Karpas-422 (cell line): ENCODE measurements at regions not wholly inside any gene's neighbourhood (a gene's known extent, or its start where the extent isn't known, plus 50 kb on each side); places are given as distances from the start of the nearest gene placed in this dataset.

Experiments
- DNase-seq: peaks from one replicate; pipeline ENCODE4 v3.0.0-alpha.2; 2015
- H2AFZ ChIP-seq: fragments of 200-600 bp; sonication (generic); 2 replicates; pipeline ENCODE4 v1.6.1; 2014; ENCODE audit warnings: antibody characterized with exemption, low read length, mixed read lengths
- H3K27ac ChIP-seq: fragments of 200-600 bp; sonication (generic); 2 replicates; pipeline ENCODE4 v1.5.1; 2014; ENCODE audit warnings: mild to moderate bottlenecking, low read length, moderate library complexity
- H3K27me3 ChIP-seq: fragments of 200-600 bp; sonication (generic); 2 replicates; pipeline ENCODE4 v1.6.1; 2014; ENCODE audit warnings: low read length, mixed read lengths
- H3K36me3 ChIP-seq: fragments of 200-600 bp; sonication (generic); 2 replicates; pipeline ENCODE4 v1.6.1; 2014; ENCODE audit warnings: low read length, mixed read lengths; ENCODE audit not compliant: insufficient read depth
- H3K4me1 ChIP-seq: fragments of 200-600 bp; sonication (generic); 2 replicates; pipeline ENCODE4 v1.6.1; 2014; ENCODE audit warnings: mild to moderate bottlenecking, low read length, mixed read lengths
- H3K4me2 ChIP-seq: fragments of 200-600 bp; sonication (generic); 2 replicates; pipeline ENCODE4 v1.6.1; 2014; ENCODE audit warnings: low read length, low read depth, mild to moderate bottlenecking; ENCODE audit not compliant: poor library complexity, severe bottlenecking
- H3K4me3 ChIP-seq: fragments of 200-600 bp; sonication (generic); 2 replicates; pipeline ENCODE4 v1.5.1; 2014; ENCODE audit warnings: mild to moderate bottlenecking, antibody characterized with exemption, low read length, mixed read lengths
- H3K79me2 ChIP-seq: fragments of 200-600 bp; sonication (generic); 2 replicates; pipeline ENCODE4 v1.6.1; 2014; ENCODE audit warnings: mild to moderate bottlenecking, low read length, mixed read lengths
- H3K9ac ChIP-seq: fragments of 200-600 bp; sonication (generic); 2 replicates; pipeline ENCODE4 v1.6.0; 2014; ENCODE audit warnings: low read length
- H3K9me2 ChIP-seq: fragments of 200-600 bp; sonication (generic), shearing (Covaris generic); replicated peaks from 2 replicates; pipeline ENCODE4 v1.6.0; 2014; ENCODE audit warnings: mild to moderate bottlenecking, low read length, moderate library complexity; ENCODE audit not compliant: insufficient read depth
- H3K9me3 ChIP-seq: fragments of 300-700, 200-600 bp; sonication (generic); 2 replicates; pipeline ENCODE4 v1.6.1; 2014; ENCODE audit warnings: low read length, mixed read lengths
- H4K20me1 ChIP-seq: fragments of 200-600 bp; sonication (generic); 2 replicates; pipeline ENCODE4 v1.6.1; 2014; ENCODE audit warnings: mild to moderate bottlenecking, antibody characterized with exemption, low read length, low read depth; ENCODE audit not compliant: insufficient read depth

DNA sequence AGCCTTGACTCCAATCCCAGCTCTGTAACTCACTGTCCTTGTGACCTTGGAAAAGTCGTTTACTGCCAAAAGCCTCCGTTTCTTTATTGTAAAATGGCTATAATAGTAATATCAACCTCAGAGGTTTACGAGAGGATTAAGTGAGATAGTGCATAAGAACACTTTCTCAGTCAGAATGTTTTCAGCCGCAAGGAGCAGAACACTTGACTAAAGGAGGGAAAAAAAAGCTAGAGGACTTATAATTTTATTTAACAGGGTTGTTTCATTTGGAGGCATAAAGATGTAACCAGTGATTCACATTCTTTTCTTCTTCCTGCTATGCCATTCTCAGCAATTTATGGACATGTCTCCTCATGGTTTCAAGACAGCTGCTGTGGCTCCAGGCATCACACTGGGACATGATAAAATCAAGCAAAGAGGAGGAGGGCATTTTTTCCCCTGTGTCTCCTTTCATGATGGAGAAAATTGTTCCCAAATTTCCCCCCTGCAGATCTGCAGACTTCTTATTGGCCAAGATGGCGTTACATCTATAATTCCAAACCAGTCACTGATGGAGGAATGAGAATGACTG lies 143.0 kb upstream of the PTPN1 start:
- no peak overlapping the region for H3K27ac ChIP-seq
- H3K79me2 ChIP-seq = no peaks in the 10 kb centered on the region
- H3K4me2 ChIP-seq = no peak overlapping the region
- H3K9me3 ChIP-seq = no peaks in the 10 kb centered on the region
- no peak overlapping the region for H3K4me3 ChIP-seq
- no peaks in the 10 kb centered on the region for H3K9me2 ChIP-seq
- H3K36me3 ChIP-seq = no peaks in the 10 kb centered on the region
- no peaks in the 10 kb centered on the region for H4K20me1 ChIP-seq
- no peaks in the 10 kb centered on the region for H3K4me1 ChIP-seq
- H3K9ac ChIP-seq = no peak overlapping the region
- DNase-seq = no peak
- no peak overlapping the region for H2AFZ ChIP-seq
- no peaks in the 10 kb centered on the region for H3K27me3 ChIP-seq

DNA sequence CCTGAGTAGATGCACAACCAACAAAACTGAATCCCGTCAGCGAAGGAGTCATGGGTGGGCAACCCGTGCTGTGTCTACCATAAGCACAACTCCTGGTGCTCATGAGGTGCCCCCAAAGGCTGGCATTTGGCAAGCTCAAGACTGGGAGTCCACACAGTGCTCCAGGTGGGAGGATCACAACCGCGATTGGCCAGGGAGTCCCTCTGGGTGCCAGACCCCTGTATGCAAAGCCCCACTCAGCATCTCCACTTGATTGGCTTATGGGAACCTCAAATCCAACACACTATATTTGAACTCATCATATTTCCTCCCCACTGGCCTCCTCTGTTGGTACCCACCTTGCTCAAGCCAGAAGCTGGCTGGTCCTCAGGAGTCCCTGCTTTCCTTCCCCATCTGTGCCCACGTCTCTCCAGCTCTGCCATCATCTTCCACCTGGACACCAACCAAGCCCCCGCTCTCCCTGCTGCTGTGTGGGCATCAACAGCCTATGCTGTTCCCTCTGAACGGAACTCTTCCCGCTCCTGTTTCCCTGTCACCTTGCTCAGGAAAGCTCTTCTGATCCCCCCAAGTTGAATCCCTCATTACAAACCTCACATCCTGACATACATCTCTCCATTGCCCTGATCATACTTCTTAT lies 142.3 kb upstream of the PTPN1 start:
- H3K9ac ChIP-seq = no peak overlapping the region
- H3K27ac ChIP-seq = no peak overlapping the region
- no peak for DNase-seq
- H3K4me1 ChIP-seq = no peaks in the 10 kb centered on the region
- no peak overlapping the region for H3K4me3 ChIP-seq
- H4K20me1 ChIP-seq = no peaks in the 10 kb centered on the region
- H2AFZ ChIP-seq = no peak overlapping the region
- H3K9me3 ChIP-seq = no peaks in the 10 kb centered on the region
- no peaks in the 10 kb centered on the region for H3K79me2 ChIP-seq
- H3K4me2 ChIP-seq = no peak overlapping the region
- no peaks in the 10 kb centered on the region for H3K9me2 ChIP-seq
- H3K36me3 ChIP-seq = no peaks in the 10 kb centered on the region
- no peaks in the 10 kb centered on the region for H3K27me3 ChIP-seq

DNA sequence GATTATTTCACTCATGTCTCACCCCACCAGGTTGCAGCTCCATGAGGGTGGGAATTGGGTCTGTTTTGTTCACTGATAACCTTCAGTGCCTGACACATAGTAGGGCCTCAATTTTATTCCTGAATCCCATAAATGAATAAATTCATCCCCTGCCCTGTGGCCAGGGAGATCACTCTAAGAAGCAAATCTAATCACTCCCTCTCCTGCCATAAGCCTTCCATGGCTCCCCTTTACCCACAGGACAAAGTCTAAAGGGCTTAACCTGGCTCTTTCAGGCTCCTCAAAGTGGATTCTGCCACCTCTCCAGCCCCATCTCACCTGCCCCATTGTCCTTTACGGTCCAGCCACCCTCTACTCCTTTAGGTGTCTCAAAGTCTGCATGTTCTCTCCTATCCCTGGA lies 141.8 kb upstream of the PTPN1 start:
- Histone ChIP-seq H3K27ac (no peak overlapping the region), H3K27me3 (no peaks in the 10 kb centered on the region), H3K9me2 (no peaks in the 10 kb centered on the region), H3K9ac (no peak overlapping the region), H3K4me1 (no peaks in the 10 kb centered on the region), H4K20me1 (no peaks in the 10 kb centered on the region), H3K79me2 (no peaks in the 10 kb centered on the region), H3K4me2 (no peak overlapping the region), H3K9me3 (no peaks in the 10 kb centered on the region), H3K36me3 (no peaks in the 10 kb centered on the region), H2AFZ (no peak overlapping the region), H3K4me3 (no peak overlapping the region)
- DNase-seq = no peak

- Histone ChIP-seq H3K9me2 (no peaks in the 10 kb centered on the region), H3K4me3 (no peak overlapping the region), H3K27me3 (no peaks in the 10 kb centered on the region), H3K79me2 (no peaks in the 10 kb centered on the region), H2AFZ (no peak overlapping the region), H3K9me3 (no peaks in the 10 kb centered on the region), H3K36me3 (no peaks in the 10 kb centered on the region), H4K20me1 (no peaks in the 10 kb centered on the region), H3K27ac (no peak overlapping the region), H3K4me1 (no peaks in the 10 kb centered on the region), H3K4me2 (no peak overlapping the region), H3K9ac (no peak overlapping the region)
- no peak for DNase-seq
Measured at GRCh38 chr20:50368813-50369224, 141.4 kb upstream of the PTPN1 start.

DNA sequence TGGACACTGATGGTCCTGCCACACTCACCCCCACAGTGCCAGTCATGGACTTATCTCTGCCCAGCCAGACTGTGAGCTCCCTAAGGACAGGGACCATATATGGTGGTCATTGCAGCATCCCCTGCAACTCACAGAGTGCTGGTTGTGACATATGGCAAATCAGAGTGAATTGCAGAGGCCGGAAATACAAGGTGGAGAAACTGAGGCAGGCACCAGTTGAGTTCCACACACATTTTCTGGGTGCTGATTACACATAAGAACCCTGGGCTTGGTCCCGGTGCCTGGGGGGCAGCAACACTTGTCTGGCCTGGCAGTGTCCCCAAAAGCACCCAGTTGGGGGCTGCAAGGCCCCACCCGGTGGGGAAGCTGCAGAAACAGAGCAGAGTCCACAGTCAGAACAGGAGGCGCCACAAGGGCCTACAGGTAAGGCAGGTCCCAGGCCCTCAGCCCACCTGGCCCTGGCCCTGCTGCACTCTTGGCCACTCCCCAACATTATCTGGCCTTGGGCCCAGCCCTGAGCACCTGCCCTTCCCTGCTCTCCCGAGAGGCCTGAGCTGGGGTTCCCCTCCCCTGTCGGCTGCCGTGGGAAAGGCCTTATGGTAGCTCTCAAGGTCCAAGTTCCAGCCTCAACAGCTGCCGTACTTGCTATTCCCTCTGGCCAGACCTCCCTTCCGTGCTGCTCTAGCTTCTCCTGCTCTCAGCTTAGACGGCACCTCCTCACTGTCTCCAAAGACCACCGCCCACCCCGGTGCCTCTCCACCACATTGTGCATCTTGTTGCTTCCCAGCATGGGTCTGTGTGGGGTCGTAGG lies 140.8 kb upstream of the PTPN1 start:
- H4K20me1 ChIP-seq = no peaks in the 10 kb centered on the region
- no peak overlapping the region for H3K27ac ChIP-seq
- H3K4me2 ChIP-seq = no peak overlapping the region
- H3K9me3 ChIP-seq = no peaks in the 10 kb centered on the region
- no peak overlapping the region for H3K9ac ChIP-seq
- no peak overlapping the region for H3K4me3 ChIP-seq
- H2AFZ ChIP-seq = no peak overlapping the region
- no peaks in the 10 kb centered on the region for H3K4me1 ChIP-seq
- no peaks in the 10 kb centered on the region for H3K27me3 ChIP-seq
- H3K79me2 ChIP-seq = no peaks in the 10 kb centered on the region
- DNase-seq = no peak
- no peaks in the 10 kb centered on the region for H3K9me2 ChIP-seq
- no peaks in the 10 kb centered on the region for H3K36me3 ChIP-seq

DNA sequence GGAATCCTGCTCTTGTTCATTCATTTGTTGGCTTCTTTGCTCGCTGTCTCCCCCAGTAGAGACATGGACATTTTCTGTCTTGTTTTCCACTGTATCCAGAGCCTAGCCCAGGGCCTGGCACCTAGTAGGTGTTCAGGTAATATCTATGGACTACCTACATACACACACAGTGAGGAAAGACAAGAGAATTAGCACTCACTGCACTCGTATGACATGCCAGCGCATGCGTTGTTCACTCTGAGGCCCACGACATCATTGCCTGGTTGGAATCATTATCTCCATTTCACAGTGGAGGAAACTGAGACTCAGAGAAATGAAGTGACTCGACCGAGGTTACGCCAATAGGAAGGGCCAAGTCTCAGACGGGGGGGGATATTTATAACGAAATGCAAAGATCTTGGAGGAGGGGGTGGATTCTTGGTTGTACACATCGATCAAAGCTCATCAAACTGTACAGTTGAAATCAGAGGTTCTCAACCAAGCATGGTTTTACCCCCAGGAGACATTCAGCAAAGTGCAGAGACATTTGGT lies 140.1 kb upstream of the PTPN1 start:
- H2AFZ ChIP-seq = no peak overlapping the region
- DNase-seq = no peak
- H3K4me2 ChIP-seq = no peak overlapping the region

GRCh38 chr20:50371878-50372769 lies 138.1 kb upstream of the PTPN1 start:
- H3K4me3 ChIP-seq = no peak overlapping the region
- H3K4me2 ChIP-seq = no peak overlapping the region
- H3K36me3 ChIP-seq = no peaks in the 10 kb centered on the region
- H3K9me2 ChIP-seq = no peaks in the 10 kb centered on the region
- H3K27ac ChIP-seq = no peak overlapping the region
- H2AFZ ChIP-seq = no peak overlapping the region
- no peaks in the 10 kb centered on the region for H3K9me3 ChIP-seq
- no peak for DNase-seq
- H3K27me3 ChIP-seq = no peaks in the 10 kb centered on the region
- H3K4me1 ChIP-seq = no peaks in the 10 kb centered on the region
- H3K79me2 ChIP-seq = no peaks in the 10 kb centered on the region
- H3K9ac ChIP-seq = no peak overlapping the region
- no peaks in the 10 kb centered on the region for H4K20me1 ChIP-seq

More for the DNA sequence above, 140.1 kb upstream of the PTPN1 start:
- Histone ChIP-seq H3K9ac (no peak overlapping the region), H3K4me1 (no peaks in the 10 kb centered on the region), H3K4me3 (no peak overlapping the region), H3K36me3 (no peaks in the 10 kb centered on the region), H4K20me1 (no peaks in the 10 kb centered on the region), H3K27ac (no peak overlapping the region), H3K79me2 (no peaks in the 10 kb centered on the region), H3K27me3 (no peaks in the 10 kb centered on the region), H3K9me3 (no peaks in the 10 kb centered on the region), H3K9me2 (no peaks in the 10 kb centered on the region)

GRCh38 chr20:50372770-50373088 lies 137.5 kb upstream of the PTPN1 start:
- no peak overlapping the region for H3K4me3 ChIP-seq
- no peak overlapping the region for H2AFZ ChIP-seq
- no peaks in the 10 kb centered on the region for H4K20me1 ChIP-seq
- no peak overlapping the region for H3K9ac ChIP-seq
- no peaks in the 10 kb centered on the region for H3K9me2 ChIP-seq
- H3K4me2 ChIP-seq = no peak overlapping the region
- no peaks in the 10 kb centered on the region for H3K4me1 ChIP-seq
- no peaks in the 10 kb centered on the region for H3K79me2 ChIP-seq
- H3K27me3 ChIP-seq = no peaks in the 10 kb centered on the region
- DNase-seq = no peak
- no peaks in the 10 kb centered on the region for H3K36me3 ChIP-seq
- H3K9me3 ChIP-seq = no peaks in the 10 kb centered on the region
- no peak overlapping the region for H3K27ac ChIP-seq
